H9 (cell line): ENCODE measurements at regions not wholly inside any gene's neighbourhood (a gene's known extent, or its start where the extent isn't known, plus 50 kb on each side); places are given as distances from the start of the nearest gene placed in this dataset.

Experiments used
- DNase-seq: peaks from one replicate; pipeline ENCODE4 v3.0.0-alpha.2; 2017
- H2AFZ ChIP-seq: one replicate; pipeline ENCODE4 v1.6.1; 2013; ENCODE audit warnings: mild to moderate bottlenecking, low read length, control low read depth, moderate library complexity
- H2AK5ac ChIP-seq: 2 replicates; pipeline ENCODE4 v1.6.1; 2013; ENCODE audit warnings: low read length, control low read depth, mixed read lengths; ENCODE audit not compliant: insufficient read length
- H2BK120ac ChIP-seq: one replicate; pipeline ENCODE4 v1.6.1; 2013; ENCODE audit warnings: low read depth, mild to moderate bottlenecking, low read length, control low read depth, inconsistent platforms; ENCODE audit not compliant: poor library complexity, severe bottlenecking
- H2BK12ac ChIP-seq: 2 replicates; pipeline ENCODE4 v1.6.1; 2013; ENCODE audit warnings: low read length, control low read depth, mixed read lengths, low read depth; ENCODE audit not compliant: insufficient read length
- H2BK15ac ChIP-seq: 2 replicates; pipeline ENCODE4 v1.6.1; 2013; ENCODE audit warnings: low read depth, low read length, control low read depth
- H2BK20ac ChIP-seq: one replicate; pipeline ENCODE4 v1.6.1; 2013; ENCODE audit warnings: low read depth, mild to moderate bottlenecking, low read length, control low read depth, inconsistent platforms; ENCODE audit not compliant: poor library complexity, severe bottlenecking
- H2BK5ac ChIP-seq: 2 replicates; pipeline ENCODE4 v1.6.1; 2013; ENCODE audit warnings: low read length, control low read depth, mixed read lengths; ENCODE audit not compliant: insufficient read length
- H3K14ac ChIP-seq: 2 replicates; pipeline ENCODE4 v1.6.1; 2013; ENCODE audit warnings: low read length, control low read depth; ENCODE audit not compliant: insufficient read depth
- H3K18ac ChIP-seq: 2 replicates; pipeline ENCODE4 v1.6.1; 2013; ENCODE audit warnings: low read depth, mild to moderate bottlenecking, mixed read lengths, low read length, control low read depth; ENCODE audit not compliant: insufficient read length
- H3K23ac ChIP-seq: 2 replicates; pipeline ENCODE4 v1.6.1; 2013; ENCODE audit warnings: low read length, control low read depth, mixed read lengths, low read depth; ENCODE audit not compliant: insufficient read length
- H3K23me2 ChIP-seq: 2 replicates; pipeline ENCODE4 v1.6.1; 2013; ENCODE audit warnings: low read depth, mild to moderate bottlenecking, mixed read lengths, low read length, control low read depth; ENCODE audit not compliant: insufficient read length, poor library complexity, severe bottlenecking
- H3K27ac ChIP-seq: 2 replicates; pipeline ENCODE4 v1.5.1; 2013; ENCODE audit warnings: low read length, control low read depth, mixed read lengths, low read depth; ENCODE audit not compliant: insufficient read length
- H3K27me3 ChIP-seq: 2 replicates; pipeline ENCODE4 v1.6.1; 2013; ENCODE audit warnings: low read length, control low read depth, inconsistent platforms; ENCODE audit not compliant: insufficient read depth
- H3K4ac ChIP-seq: 2 replicates; pipeline ENCODE4 v1.6.1; 2013; ENCODE audit warnings: low read depth, mild to moderate bottlenecking, control low read depth, inconsistent platforms, low read length, moderate library complexity
- H3K4me1 ChIP-seq: 2 replicates; pipeline ENCODE4 v1.6.1; 2013; ENCODE audit warnings: low read length, control low read depth, inconsistent platforms; ENCODE audit not compliant: insufficient read depth
- H3K4me2 ChIP-seq: 2 replicates; pipeline ENCODE4 v1.6.1; 2013; ENCODE audit warnings: low read length, control low read depth, mixed read lengths; ENCODE audit not compliant: insufficient read length, insufficient read depth
- H3K56ac ChIP-seq: 2 replicates; pipeline ENCODE4 v1.6.1; 2013; ENCODE audit warnings: low read depth, mild to moderate bottlenecking, mixed read lengths, low read length, control low read depth; ENCODE audit not compliant: insufficient read length
- H3K79me1 ChIP-seq: 2 replicates; pipeline ENCODE4 v1.6.1; 2013; ENCODE audit warnings: low read depth, mild to moderate bottlenecking, moderate library complexity, low read length, control low read depth, inconsistent platforms; ENCODE audit not compliant: insufficient read depth, poor library complexity, severe bottlenecking
- H3K79me2 ChIP-seq: 2 replicates; pipeline ENCODE4 v1.6.1; 2013; ENCODE audit warnings: low read length, control low read depth, inconsistent platforms; ENCODE audit not compliant: insufficient read depth
- H3K9ac ChIP-seq: 2 replicates; pipeline ENCODE4 v1.6.1; 2013; ENCODE audit warnings: low read length, control low read depth, mixed read lengths; ENCODE audit not compliant: insufficient read length; ENCODE audit errors: extremely low read depth
- H3K9me3 ChIP-seq: one replicate; pipeline ENCODE4 v1.6.1; 2013; ENCODE audit warnings: low read depth, low read length, inconsistent platforms; ENCODE audit not compliant: control insufficient read depth
- H3T11ph ChIP-seq: one replicate; pipeline ENCODE4 v1.6.1; 2013; ENCODE audit warnings: mild to moderate bottlenecking, low read length, control low read depth, inconsistent platforms
- H4K20me1 ChIP-seq: one replicate; pipeline ENCODE4 v1.6.1; 2013; ENCODE audit not compliant: control insufficient read depth, insufficient read length, insufficient read depth
- H4K5ac ChIP-seq: 2 replicates; pipeline ENCODE4 v1.6.1; 2013; ENCODE audit warnings: low read depth, mild to moderate bottlenecking, mixed read lengths, low read length, control low read depth; ENCODE audit not compliant: insufficient read length
- H4K8ac ChIP-seq: replicated peaks from 2 replicates; pipeline ENCODE4 v1.6.1; 2013; ENCODE audit warnings: low read length, control low read depth, mixed read lengths, low read depth; ENCODE audit not compliant: insufficient read length
- H4K91ac ChIP-seq: 2 replicates; pipeline ENCODE4 v1.6.1; 2013; ENCODE audit warnings: low read depth, mild to moderate bottlenecking, moderate library complexity, mixed read lengths, low read length, control low read depth; ENCODE audit not compliant: insufficient read length
- H3K27ac Mint-ChIP-seq, 3 experiments: 2 replicates in 2 of 3; 3 replicates in 1 of 3; pipeline ENCODE4 v1.8.0; 2020 to 2021; ENCODE audit warnings: mixed read lengths in 3 of 3, mild to moderate bottlenecking in 1 of 3, moderate library complexity in 1 of 3
- H3K27me3 Mint-ChIP-seq: 2 replicates; pipeline ENCODE4 v1.8.0; 2021; ENCODE audit warnings: low read depth, mild to moderate bottlenecking, moderate library complexity, mixed read lengths
- H3K36me3 Mint-ChIP-seq, 3 experiments: 2 replicates in 2 of 3; 3 replicates in 1 of 3; pipeline ENCODE4 v1.8.0; 2020 to 2021; ENCODE audit warnings: low read depth in 3 of 3, mixed read lengths in 3 of 3; ENCODE audit not compliant: insufficient read depth in 1 of 3
- H3K4me1 Mint-ChIP-seq, 2 experiments: 2 replicates each; pipeline ENCODE4 v1.8.0; 2020; ENCODE audit warnings: mixed read lengths in 2 of 2
- H3K4me3 Mint-ChIP-seq, 2 experiments: 2 replicates in 1 of 2; 3 replicates in 1 of 2; pipeline ENCODE4 v1.8.0; 2020 to 2021; ENCODE audit warnings: mild to moderate bottlenecking in 2 of 2, mixed read lengths in 2 of 2, moderate library complexity in 1 of 2
- H3K9me3 Mint-ChIP-seq, 2 experiments: 2 replicates in 1 of 2; 3 replicates in 1 of 2; pipeline ENCODE4 v1.8.0; 2020; ENCODE audit warnings: mild to moderate bottlenecking in 2 of 2, mixed read lengths in 2 of 2, moderate library complexity in 1 of 2
- WGBS: extraction: QIAGEN DNeasy Blood & Tissue Kit; methylation state at CpG from one replicate; pipeline ENCODE4 v1.1.7; 2013; ENCODE audit warnings: missing lambda C conversion rate, low lambda C conversion rate, mixed read lengths; ENCODE audit not compliant: insufficient read length; ENCODE audit errors: extremely low coverage; 5-methylcytosine and 5-hydroxymethylcytosine counted together
- TF ChIP-seq, protein P1 (sequence below): fragments of 200-600 bp; sonication (generic); conservative IDR thresholded peaks from 3 replicates; pipeline ENCODE4 v1.8.0; 2021; ENCODE audit warnings: antibody characterized with exemption, mild to moderate bottlenecking

DNA sequence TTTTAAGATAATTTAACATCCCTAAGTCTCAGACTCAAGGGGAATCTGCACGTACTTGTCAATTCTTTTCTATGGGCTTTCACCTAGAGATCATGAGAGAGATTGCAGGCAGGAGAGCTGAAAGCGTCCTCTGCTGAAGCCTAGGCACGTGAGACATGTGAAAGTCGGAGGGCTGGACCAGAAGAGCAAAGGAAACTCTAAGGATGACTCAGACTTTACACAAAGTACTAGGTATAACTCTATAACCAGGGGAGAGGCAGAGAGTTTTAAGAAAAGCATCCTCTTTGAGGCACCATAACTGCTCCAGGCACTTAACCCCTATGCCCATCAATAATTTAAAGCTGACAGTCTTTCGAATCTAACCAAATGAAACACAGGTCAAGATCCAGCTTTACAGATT is 436.6 kb downstream of the VGLL3 start:
- Histone ChIP-seq H3K9ac (no peak overlapping the region), H3K79me2 (no peaks in the 10 kb centered on the region), H3K14ac (no peak overlapping the region), H2AK5ac (no peak overlapping the region), H3T11ph (no peak overlapping the region), H4K5ac (no peak overlapping the region), H2BK20ac (no peak overlapping the region), H2BK5ac (no peak overlapping the region), H3K4me1 (no peaks in the 10 kb centered on the region), H3K27me3 (no peaks in the 10 kb centered on the region), H3K23ac (no peak overlapping the region), H3K18ac (no peak overlapping the region), H3K4ac (no peak overlapping the region), H2BK15ac (no peak overlapping the region), H3K56ac (no peak overlapping the region), H4K8ac (no peak overlapping the region), H4K20me1 (no peaks in the 10 kb centered on the region), H3K23me2 (no peaks in the 10 kb centered on the region), H2AFZ (no peak overlapping the region), H3K9me3 (no peaks in the 10 kb centered on the region), H3K4me2 (no peak overlapping the region), H2BK120ac (no peak overlapping the region), H3K27ac (no peak overlapping the region), H2BK12ac (no peak overlapping the region), H4K91ac (no peak overlapping the region), H3K79me1 (no peaks in the 10 kb centered on the region)
- TF ChIP-seq, protein P1, sequence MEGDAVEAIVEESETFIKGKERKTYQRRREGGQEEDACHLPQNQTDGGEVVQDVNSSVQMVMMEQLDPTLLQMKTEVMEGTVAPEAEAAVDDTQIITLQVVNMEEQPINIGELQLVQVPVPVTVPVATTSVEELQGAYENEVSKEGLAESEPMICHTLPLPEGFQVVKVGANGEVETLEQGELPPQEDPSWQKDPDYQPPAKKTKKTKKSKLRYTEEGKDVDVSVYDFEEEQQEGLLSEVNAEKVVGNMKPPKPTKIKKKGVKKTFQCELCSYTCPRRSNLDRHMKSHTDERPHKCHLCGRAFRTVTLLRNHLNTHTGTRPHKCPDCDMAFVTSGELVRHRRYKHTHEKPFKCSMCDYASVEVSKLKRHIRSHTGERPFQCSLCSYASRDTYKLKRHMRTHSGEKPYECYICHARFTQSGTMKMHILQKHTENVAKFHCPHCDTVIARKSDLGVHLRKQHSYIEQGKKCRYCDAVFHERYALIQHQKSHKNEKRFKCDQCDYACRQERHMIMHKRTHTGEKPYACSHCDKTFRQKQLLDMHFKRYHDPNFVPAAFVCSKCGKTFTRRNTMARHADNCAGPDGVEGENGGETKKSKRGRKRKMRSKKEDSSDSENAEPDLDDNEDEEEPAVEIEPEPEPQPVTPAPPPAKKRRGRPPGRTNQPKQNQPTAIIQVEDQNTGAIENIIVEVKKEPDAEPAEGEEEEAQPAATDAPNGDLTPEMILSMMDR = no peak
- no CpG with 5 or more reads among the region's 5 CpGs for WGBS
- Mint-ChIP-seq H3K4me3 (no peak overlapping the region), H3K36me3 (peaks cover 2 to 15% (median 3%) of the 10 kb centered on the region in 3 experiments; a peak in 4 of 7 replicates), H3K27ac (no peak overlapping the region), H3K27me3 (no peaks in the 10 kb centered on the region), H3K9me3 (no peaks in the 10 kb centered on the region; a peak in 1 of 5 replicates), H3K4me1 (peaks cover 5 to 7% of the 10 kb centered on the region in 2 experiments)
- DNase-seq = no peak
